ENCODE measurements at regions not wholly inside any gene's neighbourhood (a gene's known extent, or its start where the extent isn't known, plus 50 kb on each side); places are given as distances from the start of the nearest gene placed in this dataset.
"Not testable (repeated sequence)": the region's sequence is repeated elsewhere in the genome, so short reads cannot be mapped to it uniquely, and the experiment has no call there.

GRCh38 chr18:8992500-8992899 lies 110.0 kb upstream of the NDUFV2 start:
- TF ChIP-seq, protein P1, sequence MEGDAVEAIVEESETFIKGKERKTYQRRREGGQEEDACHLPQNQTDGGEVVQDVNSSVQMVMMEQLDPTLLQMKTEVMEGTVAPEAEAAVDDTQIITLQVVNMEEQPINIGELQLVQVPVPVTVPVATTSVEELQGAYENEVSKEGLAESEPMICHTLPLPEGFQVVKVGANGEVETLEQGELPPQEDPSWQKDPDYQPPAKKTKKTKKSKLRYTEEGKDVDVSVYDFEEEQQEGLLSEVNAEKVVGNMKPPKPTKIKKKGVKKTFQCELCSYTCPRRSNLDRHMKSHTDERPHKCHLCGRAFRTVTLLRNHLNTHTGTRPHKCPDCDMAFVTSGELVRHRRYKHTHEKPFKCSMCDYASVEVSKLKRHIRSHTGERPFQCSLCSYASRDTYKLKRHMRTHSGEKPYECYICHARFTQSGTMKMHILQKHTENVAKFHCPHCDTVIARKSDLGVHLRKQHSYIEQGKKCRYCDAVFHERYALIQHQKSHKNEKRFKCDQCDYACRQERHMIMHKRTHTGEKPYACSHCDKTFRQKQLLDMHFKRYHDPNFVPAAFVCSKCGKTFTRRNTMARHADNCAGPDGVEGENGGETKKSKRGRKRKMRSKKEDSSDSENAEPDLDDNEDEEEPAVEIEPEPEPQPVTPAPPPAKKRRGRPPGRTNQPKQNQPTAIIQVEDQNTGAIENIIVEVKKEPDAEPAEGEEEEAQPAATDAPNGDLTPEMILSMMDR (IDR thresholded peaks at IDR 0.05; ENCODE audit: low read depth, low read length, missing input control), result not testable (repeated sequence)
- TF ChIP-seq, protein P2, sequence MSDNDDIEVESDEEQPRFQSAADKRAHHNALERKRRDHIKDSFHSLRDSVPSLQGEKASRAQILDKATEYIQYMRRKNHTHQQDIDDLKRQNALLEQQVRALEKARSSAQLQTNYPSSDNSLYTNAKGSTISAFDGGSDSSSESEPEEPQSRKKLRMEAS (IDR thresholded peaks at IDR 0.05), result not testable (repeated sequence)
- not testable (repeated sequence) for TF ChIP-seq RXRA, SP1 (IDR thresholded peaks at IDR 0.05)
- TF ChIP-seq, protein P3, sequence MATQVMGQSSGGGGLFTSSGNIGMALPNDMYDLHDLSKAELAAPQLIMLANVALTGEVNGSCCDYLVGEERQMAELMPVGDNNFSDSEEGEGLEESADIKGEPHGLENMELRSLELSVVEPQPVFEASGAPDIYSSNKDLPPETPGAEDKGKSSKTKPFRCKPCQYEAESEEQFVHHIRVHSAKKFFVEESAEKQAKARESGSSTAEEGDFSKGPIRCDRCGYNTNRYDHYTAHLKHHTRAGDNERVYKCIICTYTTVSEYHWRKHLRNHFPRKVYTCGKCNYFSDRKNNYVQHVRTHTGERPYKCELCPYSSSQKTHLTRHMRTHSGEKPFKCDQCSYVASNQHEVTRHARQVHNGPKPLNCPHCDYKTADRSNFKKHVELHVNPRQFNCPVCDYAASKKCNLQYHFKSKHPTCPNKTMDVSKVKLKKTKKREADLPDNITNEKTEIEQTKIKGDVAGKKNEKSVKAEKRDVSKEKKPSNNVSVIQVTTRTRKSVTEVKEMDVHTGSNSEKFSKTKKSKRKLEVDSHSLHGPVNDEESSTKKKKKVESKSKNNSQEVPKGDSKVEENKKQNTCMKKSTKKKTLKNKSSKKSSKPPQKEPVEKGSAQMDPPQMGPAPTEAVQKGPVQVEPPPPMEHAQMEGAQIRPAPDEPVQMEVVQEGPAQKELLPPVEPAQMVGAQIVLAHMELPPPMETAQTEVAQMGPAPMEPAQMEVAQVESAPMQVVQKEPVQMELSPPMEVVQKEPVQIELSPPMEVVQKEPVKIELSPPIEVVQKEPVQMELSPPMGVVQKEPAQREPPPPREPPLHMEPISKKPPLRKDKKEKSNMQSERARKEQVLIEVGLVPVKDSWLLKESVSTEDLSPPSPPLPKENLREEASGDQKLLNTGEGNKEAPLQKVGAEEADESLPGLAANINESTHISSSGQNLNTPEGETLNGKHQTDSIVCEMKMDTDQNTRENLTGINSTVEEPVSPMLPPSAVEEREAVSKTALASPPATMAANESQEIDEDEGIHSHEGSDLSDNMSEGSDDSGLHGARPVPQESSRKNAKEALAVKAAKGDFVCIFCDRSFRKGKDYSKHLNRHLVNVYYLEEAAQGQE (IDR thresholded peaks at IDR 0.05), result not testable (repeated sequence)
